ENCODE measurements at regions not wholly inside any gene's neighbourhood (a gene's known extent, or its start where the extent isn't known, plus 50 kb on each side); places are given as distances from the start of the nearest gene placed in this dataset.

- no peaks in the 10 kb centered on the region for H3K4me1 ChIP-seq
- no peak for TF ChIP-seq Cebpa-rat (IDR thresholded peaks at IDR 0.05)
- no peaks in the 10 kb centered on the region for H3K36me3 ChIP-seq
- H3K4me3 ChIP-seq, result no peak overlapping the region
- H3K9me3 ChIP-seq, result no peaks in the 10 kb centered on the region
- H3K27ac ChIP-seq, result no peak overlapping the region
- H4K20me1 ChIP-seq, result no peaks in the 10 kb centered on the region
- no peaks in the 10 kb centered on the region for H3K27me3 ChIP-seq
- H3K9ac ChIP-seq, result no peak overlapping the region
- no peak overlapping the region for H3K4me2 ChIP-seq
These were observed 193.7 kb downstream of the SLC6A15 start for GRCh38 chr12:84718906-84719305.

DNA sequence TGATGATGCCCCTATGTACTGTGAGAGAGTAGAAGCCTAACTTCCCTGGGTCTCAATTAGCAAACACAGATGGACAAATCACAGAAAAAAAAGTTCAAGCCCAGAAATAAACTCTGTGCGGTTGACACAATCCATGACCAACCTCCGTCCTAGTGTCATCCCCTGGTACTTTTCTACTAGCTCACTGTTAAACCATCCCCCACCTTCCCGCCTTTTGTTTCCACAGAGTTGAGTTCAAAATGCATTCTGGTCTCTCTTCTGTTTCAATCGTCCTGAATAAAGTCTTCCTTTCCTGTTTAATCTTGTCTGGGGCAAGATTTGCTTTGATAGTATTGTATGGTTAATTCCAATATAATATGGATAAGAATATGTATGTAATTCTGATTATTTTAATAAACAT is 199.9 kb downstream of the SLC6A15 start:
- H3K9me3 ChIP-seq, result no peaks in the 10 kb centered on the region
- no peak for TF ChIP-seq Cebpa-rat (IDR thresholded peaks at IDR 0.05)
- no peaks in the 10 kb centered on the region for H3K4me1 ChIP-seq

DNA sequence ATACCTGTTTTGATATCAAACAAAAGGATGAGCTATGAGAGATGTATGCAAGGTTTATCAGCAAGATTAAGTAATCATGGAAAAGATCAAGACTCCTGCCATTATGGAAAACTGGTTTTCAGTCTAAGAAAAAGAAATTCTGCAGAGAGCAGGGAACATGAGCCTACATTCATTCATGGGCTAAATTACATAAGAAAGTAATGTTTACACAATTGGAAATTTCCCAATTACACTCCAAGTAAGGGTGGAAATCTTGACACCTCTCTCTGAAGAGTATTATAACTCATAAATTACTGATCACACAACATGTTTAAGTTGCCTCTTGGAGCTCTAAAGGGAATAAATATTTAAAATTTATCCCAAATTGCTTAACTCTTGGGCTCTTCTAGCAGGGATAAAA is 206.2 kb downstream of the SLC6A15 start:
- Histone ChIP-seq H3K4me1 (no peaks in the 10 kb centered on the region), H3K27me3 (no peaks in the 10 kb centered on the region), H3K4me3 (no peak overlapping the region), H3K36me3 (no peaks in the 10 kb centered on the region), H3K9ac (no peak overlapping the region), H3K9me3 (no peaks in the 10 kb centered on the region), H3K27ac (no peak overlapping the region), H3K4me2 (no peak overlapping the region), H4K20me1 (no peaks in the 10 kb centered on the region)
- no peak for TF ChIP-seq Cebpa-rat (IDR thresholded peaks at IDR 0.05)

More for the DNA sequence above, 199.9 kb downstream of the SLC6A15 start:
- Histone ChIP-seq H3K4me3 (no peak overlapping the region), H4K20me1 (no peaks in the 10 kb centered on the region), H3K27ac (no peak overlapping the region), H3K27me3 (no peaks in the 10 kb centered on the region), H3K9ac (no peak overlapping the region), H3K4me2 (no peak overlapping the region), H3K36me3 (no peaks in the 10 kb centered on the region)

- Histone ChIP-seq H3K9ac (no peak overlapping the region), H3K27me3 (no peaks in the 10 kb centered on the region), H3K4me2 (no peak overlapping the region), H3K36me3 (no peaks in the 10 kb centered on the region), H3K4me3 (no peak overlapping the region), H4K20me1 (no peaks in the 10 kb centered on the region), H3K27ac (no peak overlapping the region), H3K9me3 (no peaks in the 10 kb centered on the region), H3K4me1 (no peaks in the 10 kb centered on the region)
- no peak for TF ChIP-seq Cebpa-rat (IDR thresholded peaks at IDR 0.05)
These were observed 207.7 kb downstream of the SLC6A15 start for GRCh38 chr12:84704856-84705255.

- no peaks in the 10 kb centered on the region for H3K4me1 ChIP-seq
- no peak overlapping the region for H3K9ac ChIP-seq
- no peaks in the 10 kb centered on the region for H3K36me3 ChIP-seq
- no peak overlapping the region for H3K4me3 ChIP-seq
- no peak overlapping the region for H3K4me2 ChIP-seq
- no peaks in the 10 kb centered on the region for H3K9me3 ChIP-seq
- no peak for TF ChIP-seq Cebpa-rat (IDR thresholded peaks at IDR 0.05)
- no peaks in the 10 kb centered on the region for H3K27me3 ChIP-seq
- H3K27ac ChIP-seq, result no peak overlapping the region
- no peaks in the 10 kb centered on the region for H4K20me1 ChIP-seq
These were observed 210.6 kb downstream of the SLC6A15 start for GRCh38 chr12:84702001-84702400.

- Histone ChIP-seq H3K27ac (no peak overlapping the region), H3K4me3 (no peak overlapping the region), H3K27me3 (no peaks in the 10 kb centered on the region), H3K9me3 (no peaks in the 10 kb centered on the region), H3K4me2 (no peak overlapping the region), H3K9ac (no peak overlapping the region), H3K36me3 (no peaks in the 10 kb centered on the region), H3K4me1 (no peaks in the 10 kb centered on the region), H4K20me1 (no peaks in the 10 kb centered on the region)
- no peak for TF ChIP-seq Cebpa-rat (IDR thresholded peaks at IDR 0.05)
These were observed 211.6 kb downstream of the SLC6A15 start for GRCh38 chr12:84701041-84701440.

GRCh38 chr12:84698576-84699333 is 213.8 kb downstream of the SLC6A15 start:
- no peaks in the 10 kb centered on the region for H3K27me3 ChIP-seq
- no peaks in the 10 kb centered on the region for H3K9me3 ChIP-seq
- no peak overlapping the region for H3K9ac ChIP-seq
- H3K36me3 ChIP-seq, result no peaks in the 10 kb centered on the region
- no peaks in the 10 kb centered on the region for H4K20me1 ChIP-seq
- no peak overlapping the region for H3K4me2 ChIP-seq
- TF ChIP-seq Cebpa-rat (IDR thresholded peaks at IDR 0.05), result no peak
- no peak overlapping the region for H3K27ac ChIP-seq
- H3K4me1 ChIP-seq, result no peaks in the 10 kb centered on the region
- no peak overlapping the region for H3K4me3 ChIP-seq

- no peaks in the 10 kb centered on the region for H3K9me3 ChIP-seq
- H3K4me2 ChIP-seq, result no peak overlapping the region
- no peaks in the 10 kb centered on the region for H3K4me1 ChIP-seq
- H3K9ac ChIP-seq, result no peak overlapping the region
- no peaks in the 10 kb centered on the region for H3K36me3 ChIP-seq
- no peak for TF ChIP-seq Cebpa-rat (IDR thresholded peaks at IDR 0.05)
- no peak overlapping the region for H3K27ac ChIP-seq
- no peaks in the 10 kb centered on the region for H4K20me1 ChIP-seq
- H3K27me3 ChIP-seq, result no peaks in the 10 kb centered on the region
- no peak overlapping the region for H3K4me3 ChIP-seq
These were observed 215.6 kb downstream of the SLC6A15 start for GRCh38 chr12:84696908-84697540.

GRCh38 chr12:84696281-84696680 is 216.3 kb downstream of the SLC6A15 start:
- Histone ChIP-seq H3K36me3 (no peaks in the 10 kb centered on the region), H3K4me1 (no peaks in the 10 kb centered on the region), H3K27ac (no peak overlapping the region), H3K4me2 (no peak overlapping the region), H3K9ac (no peak overlapping the region), H3K9me3 (no peaks in the 10 kb centered on the region), H4K20me1 (no peaks in the 10 kb centered on the region), H3K27me3 (no peaks in the 10 kb centered on the region), H3K4me3 (no peak overlapping the region)
- no peak for TF ChIP-seq Cebpa-rat (IDR thresholded peaks at IDR 0.05)

DNA sequence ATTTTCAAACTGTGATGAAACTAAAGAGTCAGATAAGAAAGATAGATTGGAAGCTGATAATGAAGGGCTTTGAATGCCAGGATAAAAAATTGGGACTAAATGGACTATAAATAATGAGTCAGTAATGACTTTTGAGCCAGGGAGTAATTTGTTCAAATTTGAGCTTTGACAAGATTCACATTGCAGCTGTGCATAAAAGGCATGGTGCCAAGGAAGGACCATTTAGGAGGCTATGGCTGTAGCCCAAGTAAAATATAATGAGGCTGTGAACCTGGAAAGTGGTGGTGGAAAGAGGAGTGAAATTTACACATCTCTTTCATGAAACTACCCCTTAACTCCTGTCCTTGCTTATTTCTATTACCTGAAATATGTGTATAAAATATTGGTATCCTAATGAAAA is 218.5 kb downstream of the SLC6A15 start:
- Histone ChIP-seq H4K20me1 (no peaks in the 10 kb centered on the region), H3K27ac (no peak overlapping the region), H3K4me1 (no peaks in the 10 kb centered on the region), H3K4me2 (no peak overlapping the region), H3K4me3 (no peak overlapping the region), H3K27me3 (no peaks in the 10 kb centered on the region), H3K9me3 (no peaks in the 10 kb centered on the region), H3K36me3 (no peaks in the 10 kb centered on the region), H3K9ac (no peak overlapping the region)
- no peak for TF ChIP-seq Cebpa-rat (IDR thresholded peaks at IDR 0.05)
